ENCODE measurements at regions not wholly inside any gene's neighbourhood (a gene's known extent, or its start where the extent isn't known, plus 50 kb on each side); places are given as distances from the start of the nearest gene placed in this dataset.

DNA sequence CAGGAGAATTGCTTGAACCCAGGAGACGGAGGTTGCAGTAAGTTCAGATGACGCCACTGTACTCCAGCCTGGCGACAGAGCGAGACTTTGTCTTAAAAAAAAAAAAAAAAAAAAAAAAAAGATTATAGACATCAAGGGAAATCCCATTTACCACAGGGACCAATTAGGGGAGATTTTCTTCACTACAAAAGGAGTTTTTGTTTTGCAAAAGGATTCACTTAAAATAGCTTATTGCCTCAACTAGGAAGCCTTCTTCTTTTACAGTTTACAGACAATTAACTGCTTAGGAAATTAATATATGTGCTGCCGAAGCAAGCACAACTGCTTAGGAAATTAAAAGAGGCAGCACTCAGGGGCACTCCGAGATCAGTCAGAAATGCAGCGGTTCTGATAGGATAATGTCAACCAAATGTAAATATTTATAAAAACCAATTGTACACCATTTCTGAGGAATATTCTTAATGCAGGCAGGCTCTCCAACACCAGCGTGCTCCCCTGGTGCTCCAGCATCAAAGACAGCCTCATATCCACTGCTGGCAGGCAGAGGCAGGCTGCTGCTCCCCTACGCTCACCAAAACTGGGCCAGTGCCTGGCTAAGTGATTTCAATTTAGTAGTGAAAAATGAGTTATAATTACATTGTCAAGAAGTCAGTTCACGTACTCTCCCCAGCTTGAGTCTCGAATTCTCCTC is 107.9 kb upstream of the RAB4A start:
- TF ChIP-seq, protein P1, sequence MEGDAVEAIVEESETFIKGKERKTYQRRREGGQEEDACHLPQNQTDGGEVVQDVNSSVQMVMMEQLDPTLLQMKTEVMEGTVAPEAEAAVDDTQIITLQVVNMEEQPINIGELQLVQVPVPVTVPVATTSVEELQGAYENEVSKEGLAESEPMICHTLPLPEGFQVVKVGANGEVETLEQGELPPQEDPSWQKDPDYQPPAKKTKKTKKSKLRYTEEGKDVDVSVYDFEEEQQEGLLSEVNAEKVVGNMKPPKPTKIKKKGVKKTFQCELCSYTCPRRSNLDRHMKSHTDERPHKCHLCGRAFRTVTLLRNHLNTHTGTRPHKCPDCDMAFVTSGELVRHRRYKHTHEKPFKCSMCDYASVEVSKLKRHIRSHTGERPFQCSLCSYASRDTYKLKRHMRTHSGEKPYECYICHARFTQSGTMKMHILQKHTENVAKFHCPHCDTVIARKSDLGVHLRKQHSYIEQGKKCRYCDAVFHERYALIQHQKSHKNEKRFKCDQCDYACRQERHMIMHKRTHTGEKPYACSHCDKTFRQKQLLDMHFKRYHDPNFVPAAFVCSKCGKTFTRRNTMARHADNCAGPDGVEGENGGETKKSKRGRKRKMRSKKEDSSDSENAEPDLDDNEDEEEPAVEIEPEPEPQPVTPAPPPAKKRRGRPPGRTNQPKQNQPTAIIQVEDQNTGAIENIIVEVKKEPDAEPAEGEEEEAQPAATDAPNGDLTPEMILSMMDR (IDR thresholded peaks at IDR 0.05; ENCODE audit: low read depth, low read length): no peak
- no peak for TF ChIP-seq EZH2phosphoT487 (IDR thresholded peaks at IDR 0.05; ENCODE audit: low read depth)

Data from OCI-LY3 (cell line).